IPS DF 6.9 (cell line): ENCODE measurements at regions not wholly inside any gene's neighbourhood (a gene's known extent, or its start where the extent isn't known, plus 50 kb on each side); places are given as distances from the start of the nearest gene placed in this dataset.

Experiments used
- DNase-seq: peaks from one replicate; pipeline ENCODE4 v3.0.0-alpha.2; 2013; ENCODE audit warnings: low read depth, low spot score
- H3K27ac ChIP-seq: one replicate; pipeline ENCODE4 v1.5.1; 2013; ENCODE audit warnings: low read length, control low read depth
- H3K27me3 ChIP-seq: 2 replicates; pipeline ENCODE4 v1.6.1; 2013; ENCODE audit warnings: mild to moderate bottlenecking, low read length; ENCODE audit not compliant: control insufficient read depth, insufficient read depth
- H3K36me3 ChIP-seq: 2 replicates; pipeline ENCODE4 v1.6.1; 2013; ENCODE audit warnings: low read length; ENCODE audit not compliant: control insufficient read depth, insufficient read depth
- H3K4me1 ChIP-seq: 2 replicates; pipeline ENCODE4 v1.6.1; 2013; ENCODE audit warnings: low read length; ENCODE audit not compliant: control insufficient read depth, insufficient read depth
- H3K4me3 ChIP-seq: 2 replicates; pipeline ENCODE4 v1.5.1; 2013; ENCODE audit warnings: mild to moderate bottlenecking, low read length
- H3K9me3 ChIP-seq: 2 replicates; pipeline ENCODE4 v1.6.1; 2013; ENCODE audit warnings: low read length, inconsistent platforms; ENCODE audit not compliant: control insufficient read depth, insufficient read depth
- WGBS: extraction: QIAGEN DNeasy Blood & Tissue Kit; methylation state at CpG from one replicate; pipeline ENCODE4 v1.1.7; 2013; ENCODE audit warnings: mixed read lengths, missing lambda C conversion rate; ENCODE audit not compliant: insufficient read length, insufficient coverage; 5-methylcytosine and 5-hydroxymethylcytosine counted together

GRCh38 chr7:101743241-101743994, 74.0 kb upstream of the CUX1 start:
- H3K36me3 ChIP-seq = no peaks in the 10 kb centered on the region
- H3K9me3 ChIP-seq = no peaks in the 10 kb centered on the region
- no peaks in the 10 kb centered on the region for H3K27me3 ChIP-seq
- WGBS = no CpG with 5 or more reads among the region's 60 CpGs
- no peak for DNase-seq
- peaks cover 6% of the 10 kb centered on the region for H3K4me1 ChIP-seq
- peak overlapping the region; percentile 41; the same call in 1 of the 2 replicates for H3K4me3 ChIP-seq
- H3K27ac ChIP-seq = no peak overlapping the region

GRCh38 chr7:101743995-101744360, 73.4 kb upstream of the CUX1 start:
- peaks cover 6% of the 10 kb centered on the region for H3K4me1 ChIP-seq
- peak overlapping the region; percentile 41; the same call in 1 of the 2 replicates for H3K4me3 ChIP-seq

GRCh38 chr7:101744588-101744987, 72.8 kb upstream of the CUX1 start:
- no peaks in the 10 kb centered on the region for H3K27me3 ChIP-seq
- DNase-seq = no peak
- no peaks in the 10 kb centered on the region for H3K9me3 ChIP-seq
- peaks cover 6% of the 10 kb centered on the region for H3K4me1 ChIP-seq
- no peak overlapping the region for H3K27ac ChIP-seq
- H3K36me3 ChIP-seq = no peaks in the 10 kb centered on the region
- H3K4me3 ChIP-seq = no peak overlapping the region
- WGBS = 100% methylated on average over 1 of the region's 5 CpGs

More at GRCh38 chr7:101743995-101744360, 73.4 kb upstream of the CUX1 start:
- Histone ChIP-seq H3K9me3 (no peaks in the 10 kb centered on the region), H3K27me3 (no peaks in the 10 kb centered on the region), H3K27ac (no peak overlapping the region), H3K36me3 (no peaks in the 10 kb centered on the region)
- no peak for DNase-seq
- no CpG with 5 or more reads among the region's 12 CpGs for WGBS

- Histone ChIP-seq H3K27ac (no peak overlapping the region), H3K27me3 (no peaks in the 10 kb centered on the region)
- no CpG with 5 or more reads among the region's 5 CpGs for WGBS
These were observed 71.1 kb upstream of the CUX1 start for GRCh38 chr7:101746314-101746713.

GRCh38 chr7:101747053-101747878, 70.2 kb upstream of the CUX1 start:
- H3K4me3 ChIP-seq = no peak overlapping the region
- H3K4me1 ChIP-seq = peaks cover 6% of the 10 kb centered on the region
- no peaks in the 10 kb centered on the region for H3K36me3 ChIP-seq
- no peak overlapping the region for H3K27ac ChIP-seq
- no peak for DNase-seq
- H3K9me3 ChIP-seq = no peaks in the 10 kb centered on the region
- H3K27me3 ChIP-seq = no peaks in the 10 kb centered on the region
- no CpG with 5 or more reads among the region's 13 CpGs for WGBS

More at GRCh38 chr7:101746314-101746713, 71.1 kb upstream of the CUX1 start:
- DNase-seq = no peak
- H3K36me3 ChIP-seq = no peaks in the 10 kb centered on the region
- H3K4me3 ChIP-seq = no peak overlapping the region
- H3K9me3 ChIP-seq = no peaks in the 10 kb centered on the region
- H3K4me1 ChIP-seq = peaks cover 6% of the 10 kb centered on the region

- Histone ChIP-seq H3K9me3 (no peaks in the 10 kb centered on the region), H3K27me3 (no peaks in the 10 kb centered on the region), H3K36me3 (no peaks in the 10 kb centered on the region), H3K27ac (no peak overlapping the region), H3K4me1 (peaks cover 5% of the 10 kb centered on the region), H3K4me3 (no peak overlapping the region)
- no CpG with 5 or more reads among the region's 15 CpGs for WGBS
- DNase-seq = no peak
These were observed 69.5 kb upstream of the CUX1 start for GRCh38 chr7:101747879-101748345.

- H3K4me1 ChIP-seq = peaks cover 1% of the 10 kb centered on the region
- no peak overlapping the region for H3K27ac ChIP-seq
- no peaks in the 10 kb centered on the region for H3K27me3 ChIP-seq
- no CpG with 5 or more reads among the region's 3 CpGs for WGBS
- H3K36me3 ChIP-seq = no peaks in the 10 kb centered on the region
- H3K9me3 ChIP-seq = no peaks in the 10 kb centered on the region
- DNase-seq = no peak
- no peak overlapping the region for H3K4me3 ChIP-seq
These were observed 67.5 kb upstream of the CUX1 start for GRCh38 chr7:101749891-101750290.

- Histone ChIP-seq H3K4me3 (no peak overlapping the region), H3K4me1 (no peaks in the 10 kb centered on the region), H3K27ac (no peak overlapping the region), H3K9me3 (no peaks in the 10 kb centered on the region), H3K36me3 (no peaks in the 10 kb centered on the region), H3K27me3 (no peaks in the 10 kb centered on the region)
- no CpG with 5 or more reads among the region's 10 CpGs for WGBS
- DNase-seq = no peak
These were observed 64.1 kb upstream of the CUX1 start for GRCh38 chr7:101753316-101753715.

GRCh38 chr7:101754424-101755159, 62.8 kb upstream of the CUX1 start:
- Histone ChIP-seq H3K27ac (no peak overlapping the region), H3K36me3 (no peaks in the 10 kb centered on the region), H3K4me1 (no peaks in the 10 kb centered on the region), H3K9me3 (no peaks in the 10 kb centered on the region), H3K4me3 (no peak overlapping the region), H3K27me3 (no peaks in the 10 kb centered on the region)
- no peak for DNase-seq
- no CpG with 5 or more reads among the region's 22 CpGs for WGBS

- Histone ChIP-seq H3K4me3 (no peak overlapping the region), H3K27ac (no peak overlapping the region), H3K4me1 (no peaks in the 10 kb centered on the region), H3K36me3 (no peaks in the 10 kb centered on the region), H3K9me3 (no peaks in the 10 kb centered on the region), H3K27me3 (no peaks in the 10 kb centered on the region)
- DNase-seq = no peak
- WGBS = no CpG with 5 or more reads among the region's 7 CpGs
These were observed 59.5 kb upstream of the CUX1 start for GRCh38 chr7:101757879-101758278.
